HepG2 (cell line): ENCODE measurements at regions not wholly inside any gene's neighbourhood (a gene's known extent, or its start where the extent isn't known, plus 50 kb on each side); places are given as distances from the start of the nearest gene placed in this dataset.

ENCODE experiments used
- ATAC-seq: fragments of 200-7000 bp; cut with Tn5 transposase; 3 replicates; pipeline ENCODE4 v1.9.1; 2020; ENCODE audit warnings: mild to moderate bottlenecking, moderate library complexity
- BruUV-seq: library from RNA; stranded (reverse); fragments of 400-500 nt; replicated peaks from 2 replicates; lab custom pipeline; 2021; lab: Mats Ljungman, UMichigan
- CTCF ChIA-PET: fragments of 300-600 bp; formaldehyde crosslinking; extraction: SDS; loops from one replicate; lab custom pipeline; 2021; ENCODE audit warnings: low total read pairs, inconsistent platforms, low intra/inter-chr PET ratio; lab: Yijun Ruan, JAX
- POLR2A ChIA-PET: fragments of 350-600 bp; sonication (Branson Sonifier 250); formaldehyde crosslinking; loops from one replicate; lab custom pipeline; 2020; ENCODE audit warnings: antibody characterized with exemption, inconsistent platforms; lab: Yijun Ruan, JAX
- DNase-seq: peaks from one replicate; pipeline ENCODE4 v3.0.0-alpha.2; 2015; ENCODE audit warnings: low spot score
- FAIRE-seq: peaks from 3 replicates; lab custom pipeline; 2011; peaks lifted over from hg19 to GRCh38; lab: Jason Lieb, UNC
- H2AFZ ChIP-seq: one replicate; pipeline ENCODE4 v1.6.1; 2011; ENCODE audit warnings: low read length, inconsistent platforms
- H3K27ac ChIP-seq: fragments of 300-600 bp; 3 replicates; pipeline ENCODE4 v1.8.0; 2011; ENCODE audit warnings: mixed run types, mild to moderate bottlenecking, mixed read lengths, low read length, inconsistent platforms; ENCODE audit not compliant: insufficient read depth; ENCODE audit errors: extremely low read length
- H3K27me3 ChIP-seq, 2 experiments: fragments of 200-600 bp in 1 of 2; 2 replicates in 1 of 2; 3 replicates in 1 of 2; pipeline versions ENCODE4 v1.6.0 to v1.8.0; 2011; ENCODE audit warnings: low read length in 2 of 2, mild to moderate bottlenecking in 2 of 2, moderate library complexity in 2 of 2, inconsistent platforms in 1 of 2; ENCODE audit not compliant: insufficient read depth in 2 of 2, control insufficient read depth in 1 of 2
- H3K36me3 ChIP-seq, 2 experiments: fragments of 200-600 bp in 1 of 2; replicated peaks in 1 of 2; 2 replicates in 1 of 2; 3 replicates in 1 of 2; pipeline versions ENCODE4 v1.5.1 to v1.8.0; 2011; ENCODE audit warnings: low read length in 2 of 2, inconsistent platforms in 1 of 2; ENCODE audit not compliant: insufficient read depth in 2 of 2, control insufficient read depth in 1 of 2
- H3K4me1 ChIP-seq: 2 replicates; pipeline ENCODE4 v1.5.1; 2012; ENCODE audit warnings: low read length, inconsistent platforms; ENCODE audit not compliant: insufficient read depth
- H3K4me2 ChIP-seq: 2 replicates; pipeline ENCODE4 v1.6.0; 2011; ENCODE audit warnings: low read depth, low read length, inconsistent platforms
- H3K4me3 ChIP-seq, 3 experiments: fragments of 200-600 bp in 1 of 3; sonication (generic), shearing (Covaris generic) in 1 of 3; replicated peaks in 1 of 3; 2 replicates each; pipeline ENCODE4 v1.5.1; 2011 to 2016; ENCODE audit warnings: low read length in 3 of 3, inconsistent platforms in 2 of 3, low read depth in 2 of 3, mild to moderate bottlenecking in 2 of 3, control low read depth in 1 of 3, mixed read lengths in 1 of 3; ENCODE audit not compliant: insufficient read depth in 1 of 3
- H3K79me2 ChIP-seq: one replicate; pipeline ENCODE4 v1.6.1; 2011; ENCODE audit warnings: low read length, inconsistent platforms; ENCODE audit not compliant: insufficient read depth
- H3K9ac ChIP-seq: 2 replicates; pipeline ENCODE4 v1.6.0; 2011; ENCODE audit warnings: mild to moderate bottlenecking, low read depth, low read length, inconsistent platforms; ENCODE audit not compliant: insufficient read depth
- H3K9me3 ChIP-seq: 2 replicates; pipeline ENCODE4 v1.5.1; 2012; ENCODE audit warnings: mild to moderate bottlenecking, low read length
- H4K20me1 ChIP-seq: 2 replicates; pipeline ENCODE4 v1.6.0; 2011; ENCODE audit warnings: inconsistent platforms, mild to moderate bottlenecking, low read length, moderate library complexity; ENCODE audit not compliant: insufficient read depth
- KMT2B ChIP-seq: IDR thresholded peaks from 2 replicates; pipeline ENCODE4 v1.6.1; 2016; ENCODE audit warnings: missing genetic modification reagents, missing compliant biosample characterization
- NCOA5 ChIP-seq: sonication (generic); formaldehyde crosslinking; IDR thresholded peaks from 2 replicates; pipeline ENCODE4 v1.4.0; 2020; ENCODE audit warnings: missing genetic modification reagents
- NR1H2 ChIP-seq: sonication (generic); formaldehyde crosslinking; IDR thresholded peaks from 2 replicates; pipeline ENCODE4 v1.8.1; 2022; ENCODE audit warnings: low read depth, missing genetic modification reagents, borderline replicate concordance
- RNF2 ChIP-seq: fragments of 450-650 bp; conservative IDR thresholded peaks from 2 replicates; pipeline ENCODE4 v1.6.1; 2016; ENCODE audit warnings: low read depth
- SIN3B ChIP-seq: fragments of 150-350 bp; IDR thresholded peaks from 2 replicates; pipeline ENCODE4 v1.6.1; 2014; ENCODE audit warnings: low read length
- SYNCRIP ChIP-seq: fragments of 200-400 bp; formaldehyde crosslinking; IDR thresholded peaks from 2 replicates; pipeline ENCODE4 v1.6.1; 2018; ENCODE audit warnings: mild to moderate bottlenecking, low read depth, low read length; ENCODE audit not compliant: insufficient read depth
- TGIF2 ChIP-seq: IDR thresholded peaks from 2 replicates; pipeline ENCODE4 v1.6.1; 2016; ENCODE audit warnings: control low read depth, missing compliant biosample characterization
- ZFP37 ChIP-seq: sonication (generic); formaldehyde crosslinking; IDR thresholded peaks from 2 replicates; pipeline ENCODE4 v1.4.0; 2020; ENCODE audit warnings: missing genetic modification reagents, borderline replicate concordance
- ZNF33B ChIP-seq: sonication (generic); formaldehyde crosslinking; IDR thresholded peaks from 2 replicates; pipeline ENCODE4 v1.5.1; 2020; ENCODE audit warnings: mild to moderate bottlenecking, missing genetic modification reagents
- WGBS: methylation state at CpG from one replicate; pipeline ENCODE4 v1.1.6; 2017; ENCODE audit warnings: low lambda C conversion rate; 5-methylcytosine and 5-hydroxymethylcytosine counted together
- in situ Hi-C: cut with HindIII; loops from 2 replicates; pipeline ENCODE4 v1.10.0; 2017; ENCODE audit warnings: low pct_unique_long_range_greater_than_20kb; ENCODE audit not compliant: extremely low pct_ligation_motif_present
- intact Hi-C: fragments of 100-400 bp; cut with micrococcal nuclease; formaldehyde crosslinking; loops from one replicate; pipeline ENCODE4 v1.10.0; 2022; ENCODE audit not compliant: unreplicated experiment
- TF ChIP-seq, protein P1 (sequence below): sonication (generic); formaldehyde crosslinking; IDR thresholded peaks from 2 replicates; pipeline ENCODE4 v1.5.1; 2020; ENCODE audit warnings: missing genetic modification reagents, mild to moderate bottlenecking, borderline replicate concordance
- TF ChIP-seq, protein P2 (sequence below): fragments of 450-650 bp; IDR thresholded peaks from 2 replicates; pipeline ENCODE4 v1.6.1; 2016
- TF ChIP-seq, protein P3 (sequence below): sonication (generic); formaldehyde crosslinking; conservative IDR thresholded peaks from 2 replicates; pipeline ENCODE4 v1.8.0; 2022; ENCODE audit warnings: mild to moderate bottlenecking, moderate library complexity, missing genetic modification reagents
- TF ChIP-seq, protein P4 (sequence below): sonication (generic); formaldehyde crosslinking; IDR thresholded peaks from 2 replicates; pipeline ENCODE4 v1.4.0; 2020; ENCODE audit warnings: low read depth, mild to moderate bottlenecking, missing genetic modification reagents

DNA sequence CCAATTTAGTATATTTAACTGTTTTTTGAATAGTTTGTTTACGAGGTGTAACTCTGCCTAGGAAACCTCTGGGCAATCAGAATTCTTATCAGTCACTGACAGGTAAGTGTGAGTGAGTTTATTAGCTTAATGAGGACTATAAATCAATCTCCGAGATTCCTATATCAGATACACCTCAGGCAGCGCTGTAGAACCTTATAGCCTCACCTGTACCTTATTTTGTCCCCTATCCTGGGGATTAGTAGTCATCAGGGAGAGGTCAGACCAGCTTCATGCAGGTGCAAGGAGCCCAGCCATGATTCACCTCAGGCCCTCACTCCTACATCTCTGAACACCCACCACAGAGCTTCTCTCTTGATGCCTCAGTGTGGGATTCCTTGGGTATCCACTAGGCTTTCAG, 256.0 kb downstream of the KTN1 start:
- CTCF ChIA-PET: no interaction called here
- TF ChIP-seq, protein P1, sequence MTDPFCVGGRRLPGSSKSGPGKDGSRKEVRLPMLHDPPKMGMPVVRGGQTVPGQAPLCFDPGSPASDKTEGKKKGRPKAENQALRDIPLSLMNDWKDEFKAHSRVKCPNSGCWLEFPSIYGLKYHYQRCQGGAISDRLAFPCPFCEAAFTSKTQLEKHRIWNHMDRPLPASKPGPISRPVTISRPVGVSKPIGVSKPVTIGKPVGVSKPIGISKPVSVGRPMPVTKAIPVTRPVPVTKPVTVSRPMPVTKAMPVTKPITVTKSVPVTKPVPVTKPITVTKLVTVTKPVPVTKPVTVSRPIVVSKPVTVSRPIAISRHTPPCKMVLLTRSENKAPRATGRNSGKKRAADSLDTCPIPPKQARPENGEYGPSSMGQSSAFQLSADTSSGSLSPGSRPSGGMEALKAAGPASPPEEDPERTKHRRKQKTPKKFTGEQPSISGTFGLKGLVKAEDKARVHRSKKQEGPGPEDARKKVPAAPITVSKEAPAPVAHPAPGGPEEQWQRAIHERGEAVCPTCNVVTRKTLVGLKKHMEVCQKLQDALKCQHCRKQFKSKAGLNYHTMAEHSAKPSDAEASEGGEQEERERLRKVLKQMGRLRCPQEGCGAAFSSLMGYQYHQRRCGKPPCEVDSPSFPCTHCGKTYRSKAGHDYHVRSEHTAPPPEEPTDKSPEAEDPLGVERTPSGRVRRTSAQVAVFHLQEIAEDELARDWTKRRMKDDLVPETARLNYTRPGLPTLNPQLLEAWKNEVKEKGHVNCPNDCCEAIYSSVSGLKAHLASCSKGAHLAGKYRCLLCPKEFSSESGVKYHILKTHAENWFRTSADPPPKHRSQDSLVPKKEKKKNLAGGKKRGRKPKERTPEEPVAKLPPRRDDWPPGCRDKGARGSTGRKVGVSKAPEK (CRISPR knock-in tag): no peak
- no peak for TF ChIP-seq SIN3B
- TF ChIP-seq NR1H2 (CRISPR knock-in tag): no peak
- TF ChIP-seq, protein P2, sequence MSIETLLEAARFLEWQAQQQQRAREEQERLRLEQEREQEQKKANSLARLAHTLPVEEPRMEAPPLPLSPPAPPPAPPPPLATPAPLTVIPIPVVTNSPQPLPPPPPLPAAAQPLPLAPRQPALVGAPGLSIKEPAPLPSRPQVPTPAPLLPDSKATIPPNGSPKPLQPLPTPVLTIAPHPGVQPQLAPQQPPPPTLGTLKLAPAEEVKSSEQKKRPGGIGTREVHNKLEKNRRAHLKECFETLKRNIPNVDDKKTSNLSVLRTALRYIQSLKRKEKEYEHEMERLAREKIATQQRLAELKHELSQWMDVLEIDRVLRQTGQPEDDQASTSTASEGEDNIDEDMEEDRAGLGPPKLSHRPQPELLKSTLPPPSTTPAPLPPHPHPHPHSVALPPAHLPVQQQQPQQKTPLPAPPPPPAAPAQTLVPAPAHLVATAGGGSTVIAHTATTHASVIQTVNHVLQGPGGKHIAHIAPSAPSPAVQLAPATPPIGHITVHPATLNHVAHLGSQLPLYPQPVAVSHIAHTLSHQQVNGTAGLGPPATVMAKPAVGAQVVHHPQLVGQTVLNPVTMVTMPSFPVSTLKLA: no peak
- TF ChIP-seq ZFP37 (CRISPR knock-in tag): no peak
- no peak for TF ChIP-seq KMT2B (CRISPR knock-in tag)
- TF ChIP-seq NCOA5 (CRISPR knock-in tag): no peak
- TF ChIP-seq, protein P3, sequence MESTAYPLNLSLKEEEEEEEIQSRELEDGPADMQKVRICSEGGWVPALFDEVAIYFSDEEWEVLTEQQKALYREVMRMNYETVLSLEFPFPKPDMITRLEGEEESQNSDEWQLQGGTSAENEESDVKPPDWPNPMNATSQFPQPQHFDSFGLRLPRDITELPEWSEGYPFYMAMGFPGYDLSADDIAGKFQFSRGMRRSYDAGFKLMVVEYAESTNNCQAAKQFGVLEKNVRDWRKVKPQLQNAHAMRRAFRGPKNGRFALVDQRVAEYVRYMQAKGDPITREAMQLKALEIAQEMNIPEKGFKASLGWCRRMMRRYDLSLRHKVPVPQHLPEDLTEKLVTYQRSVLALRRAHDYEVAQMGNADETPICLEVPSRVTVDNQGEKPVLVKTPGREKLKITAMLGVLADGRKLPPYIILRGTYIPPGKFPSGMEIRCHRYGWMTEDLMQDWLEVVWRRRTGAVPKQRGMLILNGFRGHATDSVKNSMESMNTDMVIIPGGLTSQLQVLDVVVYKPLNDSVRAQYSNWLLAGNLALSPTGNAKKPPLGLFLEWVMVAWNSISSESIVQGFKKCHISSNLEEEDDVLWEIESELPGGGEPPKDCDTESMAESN (CRISPR knock-in tag): no peak
- TF ChIP-seq TGIF2 (CRISPR knock-in tag): no peak
- TF ChIP-seq, protein P4, sequence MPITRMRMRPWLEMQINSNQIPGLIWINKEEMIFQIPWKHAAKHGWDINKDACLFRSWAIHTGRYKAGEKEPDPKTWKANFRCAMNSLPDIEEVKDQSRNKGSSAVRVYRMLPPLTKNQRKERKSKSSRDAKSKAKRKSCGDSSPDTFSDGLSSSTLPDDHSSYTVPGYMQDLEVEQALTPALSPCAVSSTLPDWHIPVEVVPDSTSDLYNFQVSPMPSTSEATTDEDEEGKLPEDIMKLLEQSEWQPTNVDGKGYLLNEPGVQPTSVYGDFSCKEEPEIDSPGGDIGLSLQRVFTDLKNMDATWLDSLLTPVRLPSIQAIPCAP (CRISPR knock-in tag): no peak
- no peak for TF ChIP-seq RNF2
- no peak for TF ChIP-seq SYNCRIP
- TF ChIP-seq ZNF33B (CRISPR knock-in tag): no peak
- TF ChIP-seq, all 625 proteins: peak for 0
- H3K79me2 ChIP-seq: no peaks in the 10 kb centered on the region
- intact Hi-C loops: no loop called here
- no peak for FAIRE-seq
- H4K20me1 ChIP-seq: no peaks in the 10 kb centered on the region
- H3K36me3 ChIP-seq: no peaks in the 10 kb centered on the region
- no peak overlapping the region for H3K9ac ChIP-seq
- POLR2A ChIA-PET: no interaction called here
- in situ Hi-C loops: no loop called here
- H2AFZ ChIP-seq: no peak overlapping the region
- no TSS peak for BruUV-seq
- DNase-seq: no peak
- WGBS: 0% methylated on average over 2 of the region's 3 CpGs
- H3K9me3 ChIP-seq: no peaks in the 10 kb centered on the region
- H3K4me1 ChIP-seq: peaks cover 33% of the 10 kb centered on the region
- no peak overlapping the region for H3K4me2 ChIP-seq
- H3K27me3 ChIP-seq: no peaks in the 10 kb centered on the region
- ATAC-seq: no peak
- H3K4me3 ChIP-seq: no peak overlapping the region
- no peak overlapping the region for H3K27ac ChIP-seq
